WTC11 (cell line): ENCODE measurements at regions not wholly inside any gene's neighbourhood (a gene's known extent, or its start where the extent isn't known, plus 50 kb on each side); places are given as distances from the start of the nearest gene placed in this dataset.

Experiments
- ATAC-seq: fragments of 200-7000 bp; cut with Tn5 transposase; 2 replicates; pipeline ENCODE4 v1.10.0; 2021; ENCODE audit warnings: mild to moderate bottlenecking, moderate library complexity
- CTCF ChIA-PET: fragments of 300-600 bp; sonication (Branson Sonifier 250); formaldehyde crosslinking; loops from one replicate; lab custom pipeline; 2021; ENCODE audit warnings: antibody characterized with exemption; lab: Charles Lee
- POLR2A ChIA-PET: fragments of 350-600 bp; sonication (Branson Sonifier 250); formaldehyde crosslinking; loops from one replicate; lab custom pipeline; 2021; ENCODE audit warnings: antibody characterized with exemption; lab: Charles Lee
- DNase-seq: peaks from one replicate; pipeline ENCODE4 v3.0.0; 2021; ENCODE audit warnings: low spot score
- H3K27ac Mint-ChIP-seq: 2 replicates; pipeline ENCODE4 v1.8.0; 2021; ENCODE audit warnings: mixed read lengths
- H3K27me3 Mint-ChIP-seq: 2 replicates; pipeline ENCODE4 v1.8.0; 2021; ENCODE audit warnings: low read depth, mild to moderate bottlenecking, moderate library complexity, mixed read lengths
- H3K36me3 Mint-ChIP-seq: 2 replicates; pipeline ENCODE4 v1.8.0; 2021; ENCODE audit warnings: mixed read lengths
- H3K4me1 Mint-ChIP-seq: 2 replicates; pipeline ENCODE4 v1.8.0; 2022; ENCODE audit warnings: mixed read lengths
- H3K4me3 Mint-ChIP-seq: 2 replicates; pipeline ENCODE4 v1.8.0; 2021; ENCODE audit warnings: mild to moderate bottlenecking, moderate library complexity, mixed read lengths
- H3K9me3 Mint-ChIP-seq: 2 replicates; pipeline ENCODE4 v1.8.0; 2021; ENCODE audit warnings: mixed read lengths
- ARID4B ChIP-seq: sonication (generic); formaldehyde crosslinking; IDR thresholded peaks from 2 replicates; pipeline ENCODE4 v1.8.0; 2023; ENCODE audit warnings: missing genetic modification reagents, mild to moderate bottlenecking, borderline replicate concordance
- ATF1 ChIP-seq: sonication (generic); formaldehyde crosslinking; IDR thresholded peaks from 2 replicates; pipeline ENCODE4 v1.8.1; 2023; ENCODE audit warnings: mild to moderate bottlenecking, moderate library complexity, missing genetic modification reagents
- ATF6 ChIP-seq: sonication (generic); formaldehyde crosslinking; IDR thresholded peaks from 2 replicates; pipeline ENCODE4 v1.8.1; 2023; ENCODE audit warnings: mild to moderate bottlenecking, missing genetic modification reagents
- CREM ChIP-seq: sonication (generic); formaldehyde crosslinking; IDR thresholded peaks from 2 replicates; pipeline ENCODE4 v1.8.1; 2022; ENCODE audit warnings: mild to moderate bottlenecking, missing genetic modification reagents, moderate library complexity
- E2F5 ChIP-seq: sonication (generic); formaldehyde crosslinking; IDR thresholded peaks from 2 replicates; pipeline ENCODE4 v1.8.1; 2022; ENCODE audit warnings: mild to moderate bottlenecking, moderate library complexity, missing genetic modification reagents
- ETV6 ChIP-seq: sonication (generic); formaldehyde crosslinking; IDR thresholded peaks from 2 replicates; pipeline ENCODE4 v1.8.1; 2022; ENCODE audit warnings: mild to moderate bottlenecking, missing genetic modification reagents
- FOXK1 ChIP-seq: sonication (generic); formaldehyde crosslinking; IDR thresholded peaks from 2 replicates; pipeline ENCODE4 v1.8.0; 2022; ENCODE audit warnings: mild to moderate bottlenecking, moderate library complexity, missing genetic modification reagents
- HMGA2 ChIP-seq: fragments of 250-450 bp; sonication (Bioruptor Pico); IDR thresholded peaks from 2 replicates; pipeline ENCODE4 v1.4.0; 2021; ENCODE audit warnings: mild to moderate bottlenecking, moderate library complexity
- IRF2 ChIP-seq: sonication (generic); formaldehyde crosslinking; IDR thresholded peaks from 2 replicates; pipeline ENCODE4 v1.8.0; 2022; ENCODE audit warnings: low read depth, missing genetic modification reagents, borderline replicate concordance
- KAT7 ChIP-seq: sonication (generic); formaldehyde crosslinking; IDR thresholded peaks from 2 replicates; pipeline ENCODE4 v1.8.1; 2023; ENCODE audit warnings: missing genetic modification reagents, mild to moderate bottlenecking, borderline replicate concordance
- MLX ChIP-seq: sonication (generic); formaldehyde crosslinking; IDR thresholded peaks from 2 replicates; pipeline ENCODE4 v1.8.1; 2023; ENCODE audit warnings: mild to moderate bottlenecking, missing genetic modification reagents, moderate library complexity
- NFATC4 ChIP-seq: fragments of 250-450 bp; sonication (Bioruptor Pico); IDR thresholded peaks from 2 replicates; pipeline ENCODE4 v1.9.0; 2021; ENCODE audit warnings: mild to moderate bottlenecking
- NFYB ChIP-seq: sonication (generic); formaldehyde crosslinking; conservative IDR thresholded peaks from 2 replicates; pipeline ENCODE4 v1.8.0; 2022; ENCODE audit warnings: low read depth, missing genetic modification reagents
- NR3C1 ChIP-seq: sonication (generic); formaldehyde crosslinking; conservative IDR thresholded peaks from 2 replicates; pipeline ENCODE4 v1.8.1; 2023; ENCODE audit warnings: low read depth, mild to moderate bottlenecking, missing genetic modification reagents
- PRDM15 ChIP-seq: sonication (generic); formaldehyde crosslinking; IDR thresholded peaks from 2 replicates; pipeline ENCODE4 v1.8.0; 2022; ENCODE audit warnings: missing genetic modification reagents
- SMAD4 ChIP-seq: sonication (generic); formaldehyde crosslinking; IDR thresholded peaks from 2 replicates; pipeline ENCODE4 v1.8.0; 2022; ENCODE audit warnings: mild to moderate bottlenecking, missing genetic modification reagents
- SOX15 ChIP-seq: fragments of 250-450 bp; sonication (Bioruptor Pico); IDR thresholded peaks from 2 replicates; pipeline ENCODE4 v1.9.0; 2021; ENCODE audit warnings: mild to moderate bottlenecking
- STAT6 ChIP-seq: sonication (generic); formaldehyde crosslinking; conservative IDR thresholded peaks from 2 replicates; pipeline ENCODE4 v1.8.1; 2023; ENCODE audit warnings: mild to moderate bottlenecking, low read depth, missing genetic modification reagents, moderate library complexity
- TEAD4 ChIP-seq: sonication (generic); formaldehyde crosslinking; IDR thresholded peaks from 2 replicates; pipeline ENCODE4 v1.8.0; 2022; ENCODE audit warnings: mild to moderate bottlenecking, missing genetic modification reagents
- ZNF263 ChIP-seq: sonication (generic); formaldehyde crosslinking; IDR thresholded peaks from 2 replicates; pipeline ENCODE4 v1.8.1; 2022; ENCODE audit warnings: low read depth, mild to moderate bottlenecking, moderate library complexity, missing genetic modification reagents
- ZNF671 ChIP-seq: fragments of 250-450 bp; sonication (Bioruptor Pico); IDR thresholded peaks from 2 replicates; pipeline ENCODE4 v1.8.0; 2021; ENCODE audit warnings: mild to moderate bottlenecking

- Mint-ChIP-seq H3K4me3 (no peak overlapping the region), H3K36me3 (no peaks in the 10 kb centered on the region), H3K27ac (no peak overlapping the region), H3K27me3 (peaks cover 11% of the 10 kb centered on the region), H3K9me3 (peaks cover 7% of the 10 kb centered on the region), H3K4me1 (0 out of 2 replicates have a peak, but pooled peaks cover 3% of the 10 kb centered on the region)
- no peak for ATAC-seq
- ChIA-PET CTCF (no interaction called here), POLR2A (no interaction called here)
- no peak for DNase-seq
- no peak for TF ChIP-seq FOXK1 (CRISPR knock-in tag)
- TF ChIP-seq ETV6 (CRISPR knock-in tag), result no peak
- TF ChIP-seq MLX (CRISPR knock-in tag), result no peak
- TF ChIP-seq NFATC4, result no peak
- no peak for TF ChIP-seq NFYB (CRISPR knock-in tag)
- TF ChIP-seq IRF2 (CRISPR knock-in tag), result no peak
- no peak for TF ChIP-seq HMGA2
- TF ChIP-seq E2F5 (CRISPR knock-in tag), result no peak
- TF ChIP-seq NR3C1 (CRISPR knock-in tag), result no peak
- no peak for TF ChIP-seq SOX15 (CRISPR knock-in tag)
- TF ChIP-seq, all 79 proteins: peak for 0
These were observed 67.5 kb upstream of the APCDD1 start for GRCh38 chr18:10386956-10387355.

- peaks cover 7% of the 10 kb centered on the region for H3K9me3 Mint-ChIP-seq
- H3K4me1 Mint-ChIP-seq, result 0 out of 2 replicates have a peak, but pooled peaks cover 3% of the 10 kb centered on the region
- ChIA-PET CTCF (no interaction called here), POLR2A (no interaction called here)
- peaks cover 11% of the 10 kb centered on the region for H3K27me3 Mint-ChIP-seq
- H3K36me3 Mint-ChIP-seq, result no peaks in the 10 kb centered on the region
- ATAC-seq, result no peak
- H3K27ac Mint-ChIP-seq, result no peak overlapping the region
- no peak overlapping the region for H3K4me3 Mint-ChIP-seq
- no peak for DNase-seq
- TF ChIP-seq ZNF671 (no peak), KAT7 (CRISPR knock-in tag) (no peak), ATF1 (CRISPR knock-in tag) (no peak), ATF6 (no peak), NFATC4 (no peak), CREM (no peak), PRDM15 (CRISPR knock-in tag) (no peak), TEAD4 (CRISPR knock-in tag) (no peak), NR3C1 (CRISPR knock-in tag) (no peak), ARID4B (CRISPR knock-in tag) (no peak), STAT6 (no peak), SMAD4 (CRISPR knock-in tag) (no peak), ZNF263 (CRISPR knock-in tag) (no peak)
These were observed 67.0 kb upstream of the APCDD1 start for GRCh38 chr18:10387399-10387798.
